ENCODE measurements at regions not wholly inside any gene's neighbourhood (a gene's known extent, or its start where the extent isn't known, plus 50 kb on each side); places are given as distances from the start of the nearest gene placed in this dataset.

DNA sequence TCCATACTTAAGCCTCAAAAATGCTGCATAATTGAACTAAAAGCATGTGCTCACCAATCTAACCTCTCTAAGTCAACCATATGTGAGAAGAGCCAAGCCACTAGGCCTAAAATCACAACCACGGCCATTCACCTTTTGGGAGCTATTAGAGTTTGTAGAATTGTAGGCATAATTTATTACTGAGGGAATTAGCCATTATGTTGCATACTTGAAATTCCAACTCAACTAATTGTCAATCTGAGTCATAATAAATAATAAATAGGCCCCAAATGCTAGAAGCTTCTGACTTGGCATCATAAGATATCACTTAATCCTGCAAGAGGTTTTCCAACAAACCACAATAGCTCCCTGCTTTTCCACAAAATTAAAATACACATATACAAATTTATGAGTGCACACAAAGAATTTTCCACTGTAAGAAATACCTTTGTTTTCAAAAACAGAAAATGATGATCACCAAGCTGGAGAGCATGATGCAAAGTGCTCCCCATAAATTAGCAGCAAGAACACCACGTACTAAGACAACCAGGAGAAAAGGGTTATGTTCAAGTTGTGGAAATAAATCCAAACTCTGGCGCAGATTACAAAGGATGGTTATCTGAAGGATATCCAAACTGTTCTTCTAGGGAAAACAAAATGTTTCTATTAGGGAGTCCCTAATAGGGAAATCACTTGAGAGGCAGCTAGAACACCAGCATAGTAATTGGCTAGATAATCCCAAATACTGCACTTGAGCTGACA is 250.0 kb upstream of the SLC30A5 start:
- H3K36me3 ChIP-seq (ENCODE audit: control insufficient read depth, low read length) = no peaks in the 10 kb centered on the region
- no peaks in the 10 kb centered on the region for H3F3A ChIP-seq (ENCODE audit: control insufficient read depth, insufficient read depth)
- no peaks in the 10 kb centered on the region for H3K79me2 ChIP-seq (ENCODE audit: control insufficient read depth, low read length)
- H3K4me1 ChIP-seq (ENCODE audit: control insufficient read depth, low read length) = no peaks in the 10 kb centered on the region
- H3K9me2 ChIP-seq (replicated peaks; ENCODE audit: control insufficient read depth, low read length) = no peaks in the 10 kb centered on the region
- H3K27ac ChIP-seq (ENCODE audit: low read depth, low read length) = no peak overlapping the region
- no peaks in the 10 kb centered on the region for H3K9me3 ChIP-seq (ENCODE audit: control insufficient read depth, insufficient read depth, low read length)
- H4K20me1 ChIP-seq (ENCODE audit: control insufficient read depth, insufficient read depth, low read depth, low read length) = no peaks in the 10 kb centered on the region
- no peak overlapping the region for H3K4me2 ChIP-seq (ENCODE audit: low read length)
- H3K27me3 ChIP-seq (ENCODE audit: control insufficient read depth, low read length) = no peaks in the 10 kb centered on the region
- no peak for TF ChIP-seq EZH2phosphoT487 (IDR thresholded peaks at IDR 0.05; ENCODE audit: borderline replicate concordance, low read length)
- TF ChIP-seq, protein P1, sequence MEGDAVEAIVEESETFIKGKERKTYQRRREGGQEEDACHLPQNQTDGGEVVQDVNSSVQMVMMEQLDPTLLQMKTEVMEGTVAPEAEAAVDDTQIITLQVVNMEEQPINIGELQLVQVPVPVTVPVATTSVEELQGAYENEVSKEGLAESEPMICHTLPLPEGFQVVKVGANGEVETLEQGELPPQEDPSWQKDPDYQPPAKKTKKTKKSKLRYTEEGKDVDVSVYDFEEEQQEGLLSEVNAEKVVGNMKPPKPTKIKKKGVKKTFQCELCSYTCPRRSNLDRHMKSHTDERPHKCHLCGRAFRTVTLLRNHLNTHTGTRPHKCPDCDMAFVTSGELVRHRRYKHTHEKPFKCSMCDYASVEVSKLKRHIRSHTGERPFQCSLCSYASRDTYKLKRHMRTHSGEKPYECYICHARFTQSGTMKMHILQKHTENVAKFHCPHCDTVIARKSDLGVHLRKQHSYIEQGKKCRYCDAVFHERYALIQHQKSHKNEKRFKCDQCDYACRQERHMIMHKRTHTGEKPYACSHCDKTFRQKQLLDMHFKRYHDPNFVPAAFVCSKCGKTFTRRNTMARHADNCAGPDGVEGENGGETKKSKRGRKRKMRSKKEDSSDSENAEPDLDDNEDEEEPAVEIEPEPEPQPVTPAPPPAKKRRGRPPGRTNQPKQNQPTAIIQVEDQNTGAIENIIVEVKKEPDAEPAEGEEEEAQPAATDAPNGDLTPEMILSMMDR (IDR thresholded peaks at IDR 0.05; ENCODE audit: low read depth, low read length, poor library complexity, severe bottlenecking) = no peak
- H3K4me3 ChIP-seq (ENCODE audit: low read length) = no peak overlapping the region

DNA sequence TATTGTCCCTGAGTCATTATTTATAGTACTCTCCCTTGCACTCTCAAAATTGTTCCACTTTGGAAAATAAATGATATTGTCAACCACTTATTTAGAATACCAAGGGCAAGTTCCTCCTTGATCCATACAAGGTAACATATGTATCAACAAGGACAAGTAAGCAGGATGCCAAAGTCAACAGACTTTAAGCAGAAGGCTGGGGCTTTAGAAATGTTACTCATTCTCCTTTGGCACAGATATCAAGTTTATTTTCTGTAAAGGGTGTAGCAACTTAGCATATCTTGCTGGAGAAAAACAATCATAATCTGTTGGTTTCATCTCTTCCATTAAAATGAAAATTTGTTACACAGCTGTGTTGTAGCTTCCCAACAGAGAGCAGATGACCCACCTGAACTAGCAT is 248.7 kb upstream of the SLC30A5 start:
- Histone ChIP-seq H3F3A (ENCODE audit: control insufficient read depth, insufficient read depth) (no peaks in the 10 kb centered on the region), H3K9me3 (ENCODE audit: control insufficient read depth, insufficient read depth, low read length) (no peaks in the 10 kb centered on the region), H3K36me3 (ENCODE audit: control insufficient read depth, low read length) (no peaks in the 10 kb centered on the region), H3K27me3 (ENCODE audit: control insufficient read depth, low read length) (0 out of 2 replicates have a peak, but pooled peaks cover 3% of the 10 kb centered on the region), H3K4me2 (ENCODE audit: low read length) (no peak overlapping the region), H3K4me1 (ENCODE audit: control insufficient read depth, low read length) (no peaks in the 10 kb centered on the region), H3K4me3 (ENCODE audit: low read length) (no peak overlapping the region), H4K20me1 (ENCODE audit: control insufficient read depth, insufficient read depth, low read depth, low read length) (no peaks in the 10 kb centered on the region), H3K9me2 (replicated peaks; ENCODE audit: control insufficient read depth, low read length) (no peaks in the 10 kb centered on the region), H3K27ac (ENCODE audit: low read depth, low read length) (no peak overlapping the region), H3K79me2 (ENCODE audit: control insufficient read depth, low read length) (no peaks in the 10 kb centered on the region)
- TF ChIP-seq EZH2phosphoT487 (IDR thresholded peaks at IDR 0.05; ENCODE audit: borderline replicate concordance, low read length) = no peak
- TF ChIP-seq, protein P1 (IDR thresholded peaks at IDR 0.05; ENCODE audit: low read depth, low read length, poor library complexity, severe bottlenecking) = no peak

DNA sequence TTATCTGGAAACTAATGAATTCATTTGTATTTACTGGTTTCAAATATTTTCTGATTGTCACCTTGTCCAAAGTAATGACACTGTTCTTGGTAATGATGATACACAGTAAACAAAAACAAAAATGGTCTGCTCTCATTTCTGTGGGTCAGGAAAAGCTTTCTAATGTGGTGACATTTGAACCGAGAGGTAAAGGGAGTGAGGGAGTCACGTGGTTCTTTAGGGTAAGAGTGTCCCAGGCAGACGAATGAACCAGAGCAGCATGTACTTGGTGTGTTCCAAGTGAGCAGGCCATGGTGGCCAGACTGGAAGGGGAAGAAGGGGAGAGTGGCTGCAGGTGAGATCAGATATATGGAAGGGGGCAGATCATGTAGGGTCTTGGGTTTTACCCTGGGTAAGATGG is 247.0 kb upstream of the SLC30A5 start:
- no peak for TF ChIP-seq EZH2phosphoT487 (IDR thresholded peaks at IDR 0.05; ENCODE audit: borderline replicate concordance, low read length)
- TF ChIP-seq, protein P1 (IDR thresholded peaks at IDR 0.05; ENCODE audit: low read depth, low read length, poor library complexity, severe bottlenecking) = no peak
- H3K4me1 ChIP-seq (ENCODE audit: control insufficient read depth, low read length) = no peaks in the 10 kb centered on the region
- H3K4me2 ChIP-seq (ENCODE audit: low read length) = no peak overlapping the region
- H3K27ac ChIP-seq (ENCODE audit: low read depth, low read length) = no peak overlapping the region
- H3K36me3 ChIP-seq (ENCODE audit: control insufficient read depth, low read length) = no peaks in the 10 kb centered on the region
- H3K9me2 ChIP-seq (replicated peaks; ENCODE audit: control insufficient read depth, low read length) = no peaks in the 10 kb centered on the region
- H3K4me3 ChIP-seq (ENCODE audit: low read length) = no peak overlapping the region
- no peaks in the 10 kb centered on the region for H3K79me2 ChIP-seq (ENCODE audit: control insufficient read depth, low read length)
- H3K27me3 ChIP-seq (ENCODE audit: control insufficient read depth, low read length) = 0 out of 2 replicates have a peak, but pooled peaks cover 3% of the 10 kb centered on the region
- no peaks in the 10 kb centered on the region for H3F3A ChIP-seq (ENCODE audit: control insufficient read depth, insufficient read depth)
- H3K9me3 ChIP-seq (ENCODE audit: control insufficient read depth, insufficient read depth, low read length) = no peaks in the 10 kb centered on the region
- no peaks in the 10 kb centered on the region for H4K20me1 ChIP-seq (ENCODE audit: control insufficient read depth, insufficient read depth, low read depth, low read length)

Data from DOHH2 (cell line).